HepG2 (cell line): ENCODE measurements at regions not wholly inside any gene's neighbourhood (a gene's known extent, or its start where the extent isn't known, plus 50 kb on each side); places are given as distances from the start of the nearest gene placed in this dataset.

Source experiments
- ATAC-seq: fragments of 200-7000 bp; cut with Tn5 transposase; 3 replicates; pipeline ENCODE4 v1.9.1; 2020; ENCODE audit warnings: mild to moderate bottlenecking, moderate library complexity
- BruUV-seq: library from RNA; stranded (reverse); fragments of 400-500 nt; replicated peaks from 2 replicates; lab custom pipeline; 2021; lab: Mats Ljungman, UMichigan
- CTCF ChIA-PET: fragments of 300-600 bp; formaldehyde crosslinking; extraction: SDS; loops from one replicate; lab custom pipeline; 2021; ENCODE audit warnings: low total read pairs, inconsistent platforms, low intra/inter-chr PET ratio; lab: Yijun Ruan, JAX
- POLR2A ChIA-PET: fragments of 350-600 bp; sonication (Branson Sonifier 250); formaldehyde crosslinking; loops from one replicate; lab custom pipeline; 2020; ENCODE audit warnings: antibody characterized with exemption, inconsistent platforms; lab: Yijun Ruan, JAX
- DNase-seq: peaks from one replicate; pipeline ENCODE4 v3.0.0-alpha.2; 2015; ENCODE audit warnings: low spot score
- FAIRE-seq: peaks from 3 replicates; lab custom pipeline; 2011; peaks lifted over from hg19 to GRCh38; lab: Jason Lieb, UNC
- H2AFZ ChIP-seq: one replicate; pipeline ENCODE4 v1.6.1; 2011; ENCODE audit warnings: low read length, inconsistent platforms
- H3K27ac ChIP-seq: fragments of 300-600 bp; 3 replicates; pipeline ENCODE4 v1.8.0; 2011; ENCODE audit warnings: mixed run types, mild to moderate bottlenecking, mixed read lengths, low read length, inconsistent platforms; ENCODE audit not compliant: insufficient read depth; ENCODE audit errors: extremely low read length
- H3K27me3 ChIP-seq, 2 experiments: fragments of 200-600 bp in 1 of 2; 2 replicates in 1 of 2; 3 replicates in 1 of 2; pipeline versions ENCODE4 v1.6.0 to v1.8.0; 2011; ENCODE audit warnings: low read length in 2 of 2, mild to moderate bottlenecking in 2 of 2, moderate library complexity in 2 of 2, inconsistent platforms in 1 of 2; ENCODE audit not compliant: insufficient read depth in 2 of 2, control insufficient read depth in 1 of 2
- H3K36me3 ChIP-seq, 2 experiments: fragments of 200-600 bp in 1 of 2; replicated peaks in 1 of 2; 2 replicates in 1 of 2; 3 replicates in 1 of 2; pipeline versions ENCODE4 v1.5.1 to v1.8.0; 2011; ENCODE audit warnings: low read length in 2 of 2, inconsistent platforms in 1 of 2; ENCODE audit not compliant: insufficient read depth in 2 of 2, control insufficient read depth in 1 of 2
- H3K4me1 ChIP-seq: 2 replicates; pipeline ENCODE4 v1.5.1; 2012; ENCODE audit warnings: low read length, inconsistent platforms; ENCODE audit not compliant: insufficient read depth
- H3K4me2 ChIP-seq: 2 replicates; pipeline ENCODE4 v1.6.0; 2011; ENCODE audit warnings: low read depth, low read length, inconsistent platforms
- H3K4me3 ChIP-seq, 3 experiments: fragments of 200-600 bp in 1 of 3; sonication (generic), shearing (Covaris generic) in 1 of 3; replicated peaks in 1 of 3; 2 replicates each; pipeline ENCODE4 v1.5.1; 2011 to 2016; ENCODE audit warnings: low read length in 3 of 3, inconsistent platforms in 2 of 3, low read depth in 2 of 3, mild to moderate bottlenecking in 2 of 3, control low read depth in 1 of 3, mixed read lengths in 1 of 3; ENCODE audit not compliant: insufficient read depth in 1 of 3
- H3K79me2 ChIP-seq: one replicate; pipeline ENCODE4 v1.6.1; 2011; ENCODE audit warnings: low read length, inconsistent platforms; ENCODE audit not compliant: insufficient read depth
- H3K9ac ChIP-seq: 2 replicates; pipeline ENCODE4 v1.6.0; 2011; ENCODE audit warnings: mild to moderate bottlenecking, low read depth, low read length, inconsistent platforms; ENCODE audit not compliant: insufficient read depth
- H3K9me3 ChIP-seq: 2 replicates; pipeline ENCODE4 v1.5.1; 2012; ENCODE audit warnings: mild to moderate bottlenecking, low read length
- H4K20me1 ChIP-seq: 2 replicates; pipeline ENCODE4 v1.6.0; 2011; ENCODE audit warnings: inconsistent platforms, mild to moderate bottlenecking, low read length, moderate library complexity; ENCODE audit not compliant: insufficient read depth
- CTCF ChIP-seq: sonication (generic); formaldehyde crosslinking; IDR thresholded peaks from 2 replicates; pipeline ENCODE4 v1.5.0; 2020; ENCODE audit warnings: mild to moderate bottlenecking, missing genetic modification reagents, moderate library complexity
- MAFK ChIP-seq, 2 experiments: IDR thresholded peaks in 1 of 2; conservative IDR thresholded peaks in 1 of 2; 2 replicates each; pipeline ENCODE4 v1.6.1; 2011; ENCODE audit warnings: improper control_type of control experiment in 2 of 2, low read length in 2 of 2
- SMC3 ChIP-seq: IDR thresholded peaks from 2 replicates; pipeline ENCODE4 v1.6.1; 2011; ENCODE audit warnings: low read length, improper control_type of control experiment
- STAG1 ChIP-seq: sonication (generic); formaldehyde crosslinking; IDR thresholded peaks from 2 replicates; pipeline ENCODE4 v1.4.0; 2020; ENCODE audit warnings: missing genetic modification reagents
- STAT6 ChIP-seq: sonication (generic); formaldehyde crosslinking; IDR thresholded peaks from 2 replicates; pipeline ENCODE4 v1.4.0; 2020; ENCODE audit warnings: missing genetic modification reagents, mild to moderate bottlenecking, borderline replicate concordance
- ZKSCAN5 ChIP-seq: sonication (generic); formaldehyde crosslinking; IDR thresholded peaks from 2 replicates; pipeline ENCODE4 v1.5.1; 2020; ENCODE audit warnings: mild to moderate bottlenecking, missing genetic modification reagents
- WGBS: methylation state at CpG from one replicate; pipeline ENCODE4 v1.1.6; 2017; ENCODE audit warnings: low lambda C conversion rate; 5-methylcytosine and 5-hydroxymethylcytosine counted together
- in situ Hi-C: cut with HindIII; loops from 2 replicates; pipeline ENCODE4 v1.10.0; 2017; ENCODE audit warnings: low pct_unique_long_range_greater_than_20kb; ENCODE audit not compliant: extremely low pct_ligation_motif_present
- intact Hi-C: fragments of 100-400 bp; cut with micrococcal nuclease; formaldehyde crosslinking; loops from one replicate; pipeline ENCODE4 v1.10.0; 2022; ENCODE audit not compliant: unreplicated experiment

GRCh38 chr12:17591005-17591681 lies 498.9 kb downstream of the RERGL start (continued):
- TF ChIP-seq STAT6 (CRISPR knock-in tag) = no peak

GRCh38 chr12:17588968-17589367 lies 501.0 kb downstream of the RERGL start:
- FAIRE-seq (no peak), DNase-seq (peak; percentile 2), ATAC-seq (peak; percentile 56; the same call in 2 of the 3 replicates)
- no peaks in the 10 kb centered on the region for H4K20me1 ChIP-seq
- ChIA-PET CTCF (no interaction called here), POLR2A (no interaction called here)
- no peak overlapping the region for H3K4me3 ChIP-seq
- H3K27ac ChIP-seq = no peak overlapping the region
- no peaks in the 10 kb centered on the region for H3K27me3 ChIP-seq
- no peaks in the 10 kb centered on the region for H3K79me2 ChIP-seq
- no TSS peak for BruUV-seq
- H3K9ac ChIP-seq = no peak overlapping the region
- in situ Hi-C loops = no loop called here
- no peaks in the 10 kb centered on the region for H3K36me3 ChIP-seq
- H3K4me2 ChIP-seq = no peak overlapping the region
- no peaks in the 10 kb centered on the region for H3K4me1 ChIP-seq
- intact Hi-C loops = loop anchor here (1.0 kb wide), 1 partner anchor 650 kb away; no protein-coding TSS in a partner anchor
- H3K9me3 ChIP-seq = peaks cover 11% of the 10 kb centered on the region; the same call in 1 of the 2 replicates
- under 1% methylated on average over 5 of the region's 5 CpGs for WGBS
- H2AFZ ChIP-seq = no peak overlapping the region
- no peak for TF ChIP-seq ZKSCAN5 (CRISPR knock-in tag)
- TF ChIP-seq STAG1 (CRISPR knock-in tag) = peak; percentile 44
- 0 out of 4 replicates have a peak, but pooled peaks of 1 of the 2 experiments have one; percentile 7 for TF ChIP-seq MAFK (conservative IDR thresholded peaks at IDR 0.05 in 1 of 2, IDR thresholded peaks at IDR 0.05 in 1 of 2; ENCODE audit: low read length in 2 of 2)
- TF ChIP-seq SMC3 = peak; percentile 39; the same call in 1 of the 2 replicates
- peak; percentile 31 for TF ChIP-seq CTCF
- TF ChIP-seq, all 625 proteins: peak for 4
